GM19468 (cell line): ENCODE measurements at regions not wholly inside any gene's neighbourhood (a gene's known extent, or its start where the extent isn't known, plus 50 kb on each side); places are given as distances from the start of the nearest gene placed in this dataset.
"Not testable (repeated sequence)": the region's sequence is repeated elsewhere in the genome, so short reads cannot be mapped to it uniquely, and the experiment has no call there.

Source experiments
- ATAC-seq: cut with Tn5 transposase; IDR thresholded peaks from one replicate; pipeline ENCODE4 v1.9.1; 2021; ENCODE audit warnings: mild to moderate bottlenecking, moderate library complexity, moderate number of reproducible peaks; ENCODE audit not compliant: unreplicated experiment; ENCODE audit errors: extremely low read depth

DNA sequence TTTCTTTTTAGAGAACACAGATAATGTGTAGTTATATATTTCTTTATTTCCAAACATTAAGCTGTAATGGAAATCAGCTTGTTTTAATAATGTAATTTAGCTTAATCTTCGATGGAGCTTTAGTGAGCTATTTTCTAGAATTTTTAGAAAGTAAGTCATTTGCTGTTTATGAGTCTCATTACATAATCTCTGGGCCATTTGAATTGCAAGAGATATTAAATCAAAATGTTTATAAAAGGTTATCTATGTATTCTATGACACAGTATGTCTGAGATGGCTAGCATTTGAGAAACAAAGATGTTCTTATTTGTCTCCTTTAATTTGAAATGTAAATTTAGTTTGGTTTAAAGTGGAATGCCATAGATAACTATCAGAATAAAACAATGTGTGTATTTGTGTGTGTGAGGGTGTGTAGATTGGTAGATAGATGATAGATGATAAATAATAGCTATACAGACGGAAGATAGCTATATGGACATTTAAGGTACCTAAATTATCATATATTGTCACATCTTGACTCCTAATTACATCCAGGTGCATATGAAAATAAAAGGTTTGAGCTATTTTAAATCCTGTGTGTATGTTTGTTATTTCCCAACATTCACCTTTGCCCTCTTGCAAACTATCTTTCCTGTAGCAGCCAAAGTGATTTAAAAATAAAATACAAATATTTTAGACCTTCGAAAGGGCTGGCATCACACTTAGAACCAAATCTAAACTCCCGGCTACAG, 478.0 kb upstream of the KLF6 start:
- ATAC-seq, result no peak

DNA sequence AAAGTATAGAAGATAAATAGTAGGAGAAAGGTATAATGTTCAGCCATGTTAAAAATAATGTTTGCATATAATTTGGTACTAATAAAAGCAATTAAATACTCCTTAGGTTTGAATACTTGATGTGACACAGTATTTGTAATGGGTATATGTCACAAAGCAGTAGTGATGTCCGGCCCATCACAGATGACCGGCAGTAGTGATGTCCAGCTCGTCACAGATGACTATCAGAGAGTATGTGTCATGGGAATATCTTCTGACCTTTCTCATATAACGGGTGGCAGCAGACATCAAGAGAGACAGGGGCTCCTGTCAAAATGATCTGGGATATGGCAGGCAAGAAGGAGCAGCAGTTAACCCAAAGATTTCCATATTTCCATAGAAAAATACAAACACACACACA, 477.4 kb upstream of the KLF6 start:
- ATAC-seq, result no peak

DNA sequence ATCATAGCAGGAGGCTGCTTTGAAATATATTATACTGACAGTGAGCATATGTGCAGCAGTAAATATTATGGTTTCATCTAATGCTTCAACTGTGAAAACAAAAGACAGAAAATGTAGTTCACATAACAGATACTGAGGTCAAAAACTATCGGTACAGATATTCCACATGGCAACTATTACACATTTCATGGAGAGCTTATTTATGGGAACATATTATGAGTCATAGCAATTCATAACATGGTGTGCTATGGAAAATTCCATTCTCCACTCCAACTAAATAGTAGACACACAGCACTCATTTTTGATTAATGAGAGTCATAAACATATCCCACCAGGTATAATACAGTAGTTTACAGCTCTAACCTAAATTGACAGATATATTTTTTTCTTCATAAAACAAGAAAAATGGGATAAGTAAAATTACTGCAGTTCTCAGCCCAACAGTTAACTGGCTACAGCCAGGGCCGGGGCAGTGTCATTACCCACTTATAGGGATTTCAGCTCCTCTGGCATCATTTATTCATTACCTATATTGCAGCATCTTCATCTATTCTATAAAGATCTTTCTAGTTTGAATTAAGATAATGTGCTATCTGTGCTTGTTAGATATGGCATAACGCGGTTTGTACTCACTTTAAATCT, 475.6 kb upstream of the KLF6 start:
- no peak for ATAC-seq

DNA sequence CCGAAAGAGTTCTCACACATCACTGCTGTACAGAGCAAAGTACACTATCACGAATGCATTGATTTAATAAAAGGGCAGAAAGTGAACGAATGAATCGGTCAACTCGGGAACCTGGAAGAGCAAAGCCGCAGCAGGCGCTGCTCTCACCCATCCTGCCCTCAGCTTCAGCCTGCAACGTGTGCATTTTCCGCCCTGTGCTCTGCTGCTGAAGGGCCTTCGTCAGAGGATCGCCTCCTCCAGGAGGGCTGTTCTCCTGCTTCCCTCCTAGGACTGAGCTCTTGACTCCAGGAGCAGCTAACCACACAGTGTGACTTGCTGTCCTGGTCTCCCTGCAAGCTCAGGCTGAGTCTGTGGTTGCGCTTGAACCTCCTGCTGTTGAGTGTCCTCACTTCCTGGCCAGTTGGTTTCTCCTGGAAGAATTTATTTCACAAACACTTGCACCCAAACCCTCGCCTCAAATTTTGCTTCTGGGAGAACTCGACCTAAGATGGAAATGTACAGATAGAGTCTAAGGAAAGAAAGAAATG, 473.0 kb upstream of the KLF6 start:
- no peak for ATAC-seq

DNA sequence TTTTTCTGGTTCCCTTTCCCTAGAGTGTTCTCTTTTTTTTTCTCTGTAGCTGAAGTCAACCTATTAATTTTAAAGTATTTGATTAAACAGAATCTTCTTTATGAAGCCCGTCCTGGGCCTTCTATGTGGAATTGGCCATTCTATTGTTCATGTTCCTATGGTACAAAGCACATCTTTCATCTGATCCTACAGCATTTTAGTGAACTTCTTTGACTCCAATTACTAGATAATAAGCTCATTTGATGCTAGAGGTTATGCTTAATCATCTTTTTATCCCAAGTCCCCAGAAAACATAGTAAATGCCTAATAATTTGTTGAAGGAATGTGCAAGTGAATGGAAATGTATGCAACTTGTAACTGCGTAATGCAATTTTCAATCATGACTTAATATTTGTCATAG, 472.0 kb upstream of the KLF6 start:
- ATAC-seq, result no peak

DNA sequence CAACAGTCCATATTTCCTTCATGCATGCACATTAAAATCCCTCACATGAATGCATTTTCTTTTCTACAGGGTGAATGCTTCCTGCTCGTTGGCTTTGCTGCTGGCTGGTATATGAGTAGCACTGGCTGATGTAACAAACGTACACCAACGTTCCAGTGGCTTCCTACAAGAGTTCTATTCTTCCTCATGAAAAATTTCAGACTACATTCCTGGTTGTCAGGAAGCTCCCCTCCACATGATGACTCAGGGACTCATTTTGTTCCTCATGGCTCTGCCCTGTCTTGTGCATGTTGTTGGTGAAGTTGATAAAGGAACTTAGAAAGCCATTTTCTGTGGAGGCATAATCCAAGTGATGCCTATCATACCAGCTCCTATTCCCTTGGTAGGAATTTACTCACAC, 470.7 kb upstream of the KLF6 start:
- no peak for ATAC-seq

DNA sequence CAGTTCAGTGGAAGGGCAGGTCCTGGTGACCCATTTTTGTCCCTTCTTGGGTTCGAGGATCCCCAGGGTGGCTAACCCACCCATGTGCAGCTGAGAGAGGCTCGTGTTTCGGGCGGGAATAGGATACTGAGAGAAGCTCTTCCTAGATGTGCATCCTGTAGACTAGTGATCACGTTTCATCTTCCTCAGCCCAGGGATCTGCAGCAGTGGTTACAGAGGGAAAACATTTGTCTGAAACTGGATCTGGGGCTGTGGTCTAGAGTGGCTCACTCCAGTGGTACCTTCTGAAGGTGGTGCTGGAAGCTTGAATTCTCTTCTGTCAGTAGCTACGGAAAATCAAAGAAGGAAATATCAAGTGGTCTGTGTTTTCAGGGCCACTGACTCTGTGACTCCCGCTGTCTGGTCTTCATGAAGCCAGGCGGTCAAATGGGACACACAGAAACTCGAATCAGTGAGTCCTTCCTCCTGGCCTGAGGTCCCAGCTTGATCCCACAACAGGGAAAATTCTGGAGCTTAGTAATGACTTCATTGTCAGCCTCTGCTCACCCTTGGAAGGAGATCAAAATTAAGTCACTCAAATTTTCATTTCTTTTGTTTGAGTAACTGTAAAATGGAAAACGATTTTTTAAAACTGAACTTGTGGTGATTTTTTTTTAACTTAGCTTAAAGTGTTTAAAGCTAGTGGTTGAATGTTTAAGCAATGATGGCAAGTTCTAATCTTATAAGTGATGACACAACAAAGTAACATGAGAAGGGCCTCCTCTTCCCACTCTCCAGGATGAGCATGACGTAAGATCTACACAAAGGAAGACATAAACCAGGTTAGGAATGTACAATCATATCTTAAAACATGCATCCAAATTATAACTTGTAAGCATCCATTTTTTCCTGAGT, 469.3 kb upstream of the KLF6 start:
- no peak for ATAC-seq

DNA sequence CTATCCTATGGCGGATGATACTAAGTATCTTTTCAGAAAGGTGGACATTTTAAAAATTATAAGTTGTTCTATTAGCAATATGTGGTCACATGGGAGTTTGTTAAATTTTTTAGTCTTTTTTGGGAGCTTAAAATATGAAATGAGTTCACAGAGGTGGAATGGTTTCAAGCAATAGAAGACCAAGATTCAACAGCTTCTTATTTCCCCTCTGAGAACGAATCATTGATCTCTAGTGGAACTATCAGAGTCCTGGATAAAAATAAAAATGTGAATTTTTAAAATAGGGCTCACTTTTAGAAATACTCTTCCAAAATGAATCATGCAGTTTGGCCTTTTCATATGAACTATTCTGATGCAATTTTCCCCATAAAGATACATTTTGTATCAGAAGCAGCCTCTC, 467.7 kb upstream of the KLF6 start:
- ATAC-seq, result no peak

DNA sequence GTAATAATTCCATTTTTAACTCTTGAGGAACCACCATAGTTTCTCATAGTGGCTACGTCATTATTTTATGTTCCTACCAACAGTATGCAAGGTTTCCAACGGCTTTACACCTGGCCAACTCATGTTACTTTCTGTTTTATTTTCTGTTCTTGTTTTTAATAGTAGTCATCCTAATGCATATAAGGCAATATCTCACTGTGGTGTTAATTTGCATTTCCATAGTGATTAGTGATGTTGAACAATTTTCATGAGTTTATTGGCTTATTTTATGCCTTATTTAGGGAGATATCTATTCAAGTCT, 465.5 kb upstream of the KLF6 start:
- ATAC-seq, result no peak

DNA sequence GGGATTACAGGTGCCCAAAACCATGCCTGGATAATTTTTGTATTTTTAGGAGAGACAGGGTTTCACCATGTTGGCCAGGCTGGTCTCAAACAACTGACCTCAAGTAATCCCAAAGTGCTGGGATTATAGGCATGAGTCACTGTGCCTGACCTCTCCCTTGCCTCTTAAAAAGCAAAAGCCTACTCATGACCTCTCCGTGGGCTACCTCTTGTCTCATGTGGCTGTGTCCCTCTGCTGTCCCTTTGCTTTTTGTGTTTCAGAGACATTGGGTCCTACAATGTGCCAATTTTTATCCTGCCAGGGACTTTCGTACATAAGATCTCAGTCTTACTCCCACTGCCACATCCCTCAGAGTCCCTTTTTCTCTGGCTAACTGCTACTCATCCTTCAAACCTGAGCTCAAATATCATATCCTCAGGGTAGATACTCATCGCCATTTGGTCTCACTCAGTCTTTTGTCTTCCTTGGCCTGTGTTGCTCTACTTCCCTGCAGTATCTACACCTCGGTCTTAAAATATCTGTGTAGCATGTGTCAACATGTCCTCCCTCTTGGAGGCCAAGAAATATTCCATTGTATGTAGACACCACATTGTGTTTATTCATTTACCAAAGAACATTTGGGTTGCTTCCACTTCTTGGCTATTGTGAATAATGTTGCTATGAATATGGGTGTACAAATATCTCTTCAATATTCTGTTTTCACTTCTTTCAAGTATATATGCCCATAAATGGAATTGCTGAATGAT, 465.0 kb upstream of the KLF6 start:
- ATAC-seq, result no peak

DNA sequence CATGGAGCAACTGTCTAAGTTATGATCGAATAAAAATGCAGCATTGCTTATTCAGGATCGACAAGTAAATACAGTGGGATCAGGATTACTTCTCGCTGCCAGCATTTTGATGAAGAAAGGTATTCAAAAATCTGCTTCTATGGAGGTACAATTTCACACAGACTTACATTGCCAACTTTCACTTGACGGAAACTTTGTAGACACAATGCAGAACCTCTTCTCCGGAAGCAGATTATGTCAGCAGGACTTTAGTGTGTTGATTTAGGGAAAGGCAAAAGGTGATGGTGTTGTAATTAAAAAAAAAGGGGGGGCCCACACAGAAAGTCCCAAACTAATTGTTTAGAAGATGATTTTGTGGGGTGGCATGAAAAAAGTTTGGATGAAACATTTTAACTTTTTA, 462.4 kb upstream of the KLF6 start:
- ATAC-seq, result no peak

DNA sequence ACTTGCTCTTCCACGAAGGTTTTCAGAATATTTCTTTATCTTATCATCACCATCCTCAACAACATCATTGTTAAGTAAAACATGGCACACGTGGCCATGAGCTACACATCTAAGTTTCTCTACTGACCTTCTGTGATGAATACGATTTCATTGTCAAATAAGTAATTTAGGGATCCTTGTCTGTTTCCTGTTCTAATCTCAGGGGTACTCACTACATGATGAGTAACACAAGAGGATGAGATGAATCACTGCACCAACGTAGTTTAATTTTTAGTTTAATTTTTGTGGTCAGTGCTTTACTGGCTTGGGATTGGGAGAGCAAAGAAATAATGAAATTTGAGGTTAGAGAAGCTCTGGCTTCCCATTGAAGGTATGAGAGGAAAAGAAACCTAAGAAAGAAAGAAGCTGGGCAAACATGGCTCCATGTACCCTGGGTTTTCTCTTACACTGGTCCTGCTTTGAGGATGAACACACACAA, 461.9 kb upstream of the KLF6 start:
- no peak for ATAC-seq

DNA sequence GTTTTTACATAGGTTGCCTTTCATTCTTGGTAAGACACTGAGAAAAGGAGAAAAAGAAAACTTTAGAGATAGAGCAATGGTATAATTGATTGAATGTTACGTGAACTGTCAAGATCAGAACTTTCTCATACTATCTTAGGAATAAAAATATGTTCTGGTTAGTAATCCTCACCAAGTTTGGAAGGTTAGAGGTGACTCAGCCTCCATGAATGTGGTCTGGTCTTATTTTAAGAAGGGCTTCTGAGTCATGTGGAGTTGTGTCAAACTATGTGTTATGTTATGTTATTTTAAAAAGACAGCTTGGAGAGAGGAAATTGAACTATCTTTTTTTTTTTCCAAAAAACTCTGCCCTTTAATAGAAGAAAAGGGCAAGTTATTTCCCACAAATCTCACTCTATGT, 458.6 kb upstream of the KLF6 start:
- no peak for ATAC-seq

DNA sequence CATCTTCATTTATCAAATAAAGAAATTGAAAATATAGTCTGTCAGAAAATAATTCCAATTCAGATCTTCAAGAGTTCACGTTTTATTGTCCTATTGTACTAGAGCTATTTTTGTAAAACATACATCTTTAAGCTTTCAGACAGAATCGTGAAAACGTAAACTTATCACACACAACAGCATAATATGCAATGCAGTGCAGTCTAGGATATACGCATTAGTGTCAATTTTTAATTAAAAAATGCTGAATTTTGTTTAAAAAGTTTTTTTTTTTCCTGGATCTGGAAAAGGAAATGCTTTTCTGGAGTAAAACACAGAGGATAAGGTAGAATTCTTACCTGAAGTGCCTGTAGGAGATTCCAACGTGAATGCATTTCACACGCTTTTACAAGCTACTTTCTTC, 458.2 kb upstream of the KLF6 start:
- ATAC-seq, result no peak

DNA sequence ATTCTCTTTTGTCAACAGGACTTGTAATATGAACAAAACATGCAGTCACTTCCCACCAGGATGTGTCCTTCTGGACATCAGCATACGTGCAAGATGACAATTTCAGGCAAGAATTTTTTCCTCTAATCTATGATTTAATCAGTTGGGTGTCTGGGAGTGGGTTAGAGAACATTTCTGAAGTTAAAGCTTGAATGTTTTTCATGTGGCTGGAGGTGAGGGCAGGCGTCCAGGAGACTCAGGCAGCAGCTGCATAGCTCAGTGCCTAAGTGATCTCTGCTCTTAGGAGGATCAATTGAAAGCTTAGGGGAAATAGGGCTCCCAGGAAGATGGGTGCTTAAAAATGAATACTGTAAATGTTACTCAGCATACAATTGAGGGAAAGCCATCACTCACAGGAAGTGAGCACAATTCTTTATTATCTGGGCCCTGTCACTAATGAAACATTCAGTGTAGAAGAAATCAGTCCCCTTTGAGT, 457.6 kb upstream of the KLF6 start:
- ATAC-seq, result no peak

DNA sequence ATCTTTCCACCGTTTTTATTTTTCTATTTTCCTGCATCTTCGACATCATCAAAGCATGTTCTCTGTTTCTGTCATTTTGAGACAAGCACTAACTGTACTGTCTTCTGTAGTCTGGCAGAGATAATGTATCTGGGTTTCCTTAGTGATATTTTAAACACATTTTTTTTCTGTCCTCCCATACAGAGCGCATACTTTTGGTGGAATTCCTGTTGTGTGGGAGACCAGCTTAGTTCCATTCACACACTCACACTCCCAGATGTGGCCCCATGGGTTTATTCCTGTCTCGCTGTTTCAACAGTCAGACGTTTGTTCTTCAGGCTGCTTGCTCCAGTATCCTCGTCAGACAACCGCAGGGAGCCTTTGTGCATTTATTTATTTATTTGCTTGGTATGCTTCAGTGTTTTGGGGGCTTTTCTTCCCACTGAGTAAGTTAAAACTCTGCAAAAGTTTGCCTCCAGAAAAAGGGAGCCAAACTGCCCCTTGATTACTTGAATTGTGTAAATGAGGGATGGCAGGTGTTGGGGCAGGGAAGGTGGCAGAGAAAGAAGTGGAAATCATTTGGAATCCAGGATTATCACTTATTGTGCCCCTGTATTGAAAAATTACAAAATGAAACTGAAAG, 456.8 kb upstream of the KLF6 start:
- no peak for ATAC-seq

DNA sequence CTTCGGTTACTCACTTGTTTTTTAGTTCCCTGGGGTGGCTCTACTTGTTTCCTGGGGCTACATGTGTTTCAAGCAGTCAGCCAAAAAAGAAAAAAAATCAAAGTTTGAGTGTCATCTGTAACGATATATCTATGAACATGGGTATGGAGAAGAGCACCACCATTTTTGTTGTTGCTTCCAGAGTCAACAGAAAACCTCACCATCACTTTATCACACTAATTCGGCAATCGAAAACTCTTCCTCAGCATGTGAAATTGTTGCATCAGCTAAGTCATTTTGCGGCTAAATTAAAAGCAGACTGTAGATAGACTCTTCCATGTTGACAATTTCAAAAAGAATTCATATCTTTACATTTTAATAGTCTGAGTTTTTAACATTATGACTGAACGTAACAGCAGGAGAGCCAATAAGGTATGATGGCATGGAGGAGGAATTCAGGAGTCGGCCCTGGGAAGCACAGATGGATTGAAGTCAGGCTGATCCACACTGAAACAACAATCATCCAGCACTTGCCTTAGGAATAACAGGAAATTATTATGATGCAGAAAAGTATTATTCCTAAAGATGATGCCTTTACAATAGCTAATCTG, 455.7 kb upstream of the KLF6 start:
- no peak for ATAC-seq

DNA sequence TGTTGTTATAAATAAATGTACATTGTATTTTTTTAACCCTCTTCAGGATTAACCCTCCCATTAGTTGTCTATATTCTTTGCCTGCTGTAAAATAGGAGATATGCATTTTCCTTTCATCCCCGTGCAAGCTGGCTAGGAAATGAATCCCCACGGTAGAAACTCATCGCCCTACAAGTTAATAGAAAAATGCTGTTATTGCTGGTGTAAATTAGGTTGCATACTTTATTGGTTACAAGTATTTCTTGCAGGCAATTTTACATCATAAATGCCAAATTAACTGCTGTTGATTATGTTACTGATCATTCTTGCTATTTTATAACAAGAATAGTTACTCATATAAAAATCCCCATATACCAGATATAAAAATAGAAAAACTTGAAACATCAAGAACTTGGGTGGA, 454.2 kb upstream of the KLF6 start:
- no peak for ATAC-seq

DNA sequence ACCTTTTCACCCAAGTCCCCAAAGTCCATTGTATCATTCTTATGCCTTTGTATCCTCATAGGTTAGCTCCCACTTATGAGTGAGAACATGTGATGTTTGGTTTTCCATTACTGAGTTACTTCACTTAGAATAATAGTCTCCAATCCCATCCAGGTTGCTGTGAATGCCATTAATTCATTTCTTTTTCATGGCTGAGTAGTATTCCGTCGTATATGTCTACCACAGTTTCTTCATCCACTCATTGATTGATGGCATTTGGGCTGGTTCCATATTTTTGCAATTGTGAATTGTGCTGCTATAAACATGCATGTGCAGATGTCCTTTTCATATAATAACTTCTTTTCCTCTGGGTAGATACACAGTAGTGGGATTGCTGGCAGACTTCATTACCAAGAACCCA, 451.9 kb upstream of the KLF6 start:
- ATAC-seq, result not testable (repeated sequence)
